NOMO-1 (cell line): ENCODE measurements at regions not wholly inside any gene's neighbourhood (a gene's known extent, or its start where the extent isn't known, plus 50 kb on each side); places are given as distances from the start of the nearest gene placed in this dataset.
"Not testable (repeated sequence)": the region's sequence is repeated elsewhere in the genome, so short reads cannot be mapped to it uniquely, and the experiment has no call there.

Experiments
- DNase-seq, 2 experiments: peaks; one replicate each; lab custom pipeline; 2025; ENCODE audit not compliant: unreplicated experiment in 2 of 2; lab: John Stamatoyannopoulos, UW

DNA sequence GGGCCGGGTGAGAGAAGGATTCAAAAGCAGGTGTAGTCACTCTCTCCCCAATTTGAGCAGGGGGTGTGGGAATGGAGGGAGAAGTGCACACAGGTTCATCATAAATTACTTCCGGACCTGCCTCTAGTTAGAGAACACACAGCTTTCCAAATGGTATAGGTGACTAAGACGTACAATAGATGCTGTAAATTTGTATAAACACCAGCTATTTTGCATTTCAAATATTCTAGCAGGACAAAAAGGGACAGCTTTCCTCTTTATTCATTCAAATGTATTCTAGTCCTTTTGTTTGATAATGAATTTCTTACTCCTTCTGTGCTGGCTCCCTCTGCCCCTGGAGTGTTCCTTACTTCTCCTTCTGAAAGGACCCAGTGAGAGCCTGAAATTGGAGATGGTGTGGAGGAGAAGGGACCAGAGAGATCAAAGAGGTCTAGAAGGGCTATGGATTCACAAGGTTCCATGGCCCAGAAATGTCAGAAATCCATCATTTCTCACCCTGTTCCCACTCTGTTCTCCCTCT, 53.2 kb upstream of the SH3BP4 start:
- no peak for DNase-seq

GRCh38 chr2:234888442-234888841, 63.4 kb upstream of the SH3BP4 start:
- not testable (repeated sequence) for DNase-seq

GRCh38 chr2:234887195-234887594, 64.6 kb upstream of the SH3BP4 start:
- no peak for DNase-seq

- no peak for DNase-seq
These were observed 65.9 kb upstream of the SH3BP4 start for GRCh38 chr2:234885886-234886285.

GRCh38 chr2:234885118-234885517, 66.7 kb upstream of the SH3BP4 start:
- DNase-seq: no peak

DNA sequence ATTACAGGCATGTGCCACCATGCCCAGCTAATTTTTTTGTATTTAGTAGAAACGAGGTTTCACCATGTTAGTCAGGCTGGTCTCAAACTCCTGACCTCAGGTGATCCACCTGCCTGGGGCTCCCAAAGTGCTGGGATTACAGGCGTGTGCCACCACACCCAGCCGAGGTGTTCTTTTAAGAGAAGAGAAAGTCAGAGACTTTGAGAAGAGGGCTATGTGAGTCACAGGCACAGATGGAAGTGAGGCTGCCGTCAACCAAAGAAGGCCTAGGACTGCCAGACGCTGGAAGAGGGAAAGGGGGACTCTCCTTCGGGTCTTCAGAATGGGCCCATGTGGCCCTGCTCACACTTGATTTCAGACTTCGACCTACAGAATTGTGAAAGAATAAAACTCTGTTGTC, 67.2 kb upstream of the SH3BP4 start:
- DNase-seq: no peak

- DNase-seq: peak; percentile 71 to 86
These were observed 70.2 kb upstream of the SH3BP4 start for GRCh38 chr2:234881413-234882241.

DNA sequence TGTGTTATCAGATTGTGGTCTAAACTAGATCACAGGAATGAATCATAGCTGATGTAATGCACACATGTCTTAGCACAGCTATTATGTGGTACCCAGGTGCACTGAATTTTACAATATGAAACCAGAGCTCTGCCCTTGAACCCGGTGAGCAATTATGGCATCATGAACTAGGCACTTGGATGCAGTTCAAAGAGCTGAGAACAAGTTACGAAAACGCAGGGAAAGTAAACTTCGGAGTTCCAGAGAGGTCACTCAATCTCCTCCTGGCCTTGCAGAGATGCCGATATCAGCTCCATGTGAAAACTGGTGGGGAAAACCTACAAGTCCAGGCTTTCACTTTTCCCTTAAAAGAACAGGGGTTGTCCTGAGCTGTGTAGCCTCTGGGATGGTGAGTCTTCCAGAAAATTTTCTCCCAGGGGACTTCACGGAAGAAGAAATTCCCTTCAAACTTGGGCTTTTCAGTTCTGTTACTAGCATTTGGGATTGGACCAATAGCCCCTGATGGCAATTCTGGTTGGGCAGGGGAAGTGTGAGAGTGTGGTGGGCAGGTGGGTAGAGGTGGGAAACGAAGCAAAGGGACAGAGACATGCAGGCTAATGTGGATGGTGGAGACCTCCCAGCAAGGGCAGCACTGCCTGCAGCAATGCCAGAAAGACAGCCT, 71.1 kb upstream of the SH3BP4 start:
- DNase-seq: no peak

DNA sequence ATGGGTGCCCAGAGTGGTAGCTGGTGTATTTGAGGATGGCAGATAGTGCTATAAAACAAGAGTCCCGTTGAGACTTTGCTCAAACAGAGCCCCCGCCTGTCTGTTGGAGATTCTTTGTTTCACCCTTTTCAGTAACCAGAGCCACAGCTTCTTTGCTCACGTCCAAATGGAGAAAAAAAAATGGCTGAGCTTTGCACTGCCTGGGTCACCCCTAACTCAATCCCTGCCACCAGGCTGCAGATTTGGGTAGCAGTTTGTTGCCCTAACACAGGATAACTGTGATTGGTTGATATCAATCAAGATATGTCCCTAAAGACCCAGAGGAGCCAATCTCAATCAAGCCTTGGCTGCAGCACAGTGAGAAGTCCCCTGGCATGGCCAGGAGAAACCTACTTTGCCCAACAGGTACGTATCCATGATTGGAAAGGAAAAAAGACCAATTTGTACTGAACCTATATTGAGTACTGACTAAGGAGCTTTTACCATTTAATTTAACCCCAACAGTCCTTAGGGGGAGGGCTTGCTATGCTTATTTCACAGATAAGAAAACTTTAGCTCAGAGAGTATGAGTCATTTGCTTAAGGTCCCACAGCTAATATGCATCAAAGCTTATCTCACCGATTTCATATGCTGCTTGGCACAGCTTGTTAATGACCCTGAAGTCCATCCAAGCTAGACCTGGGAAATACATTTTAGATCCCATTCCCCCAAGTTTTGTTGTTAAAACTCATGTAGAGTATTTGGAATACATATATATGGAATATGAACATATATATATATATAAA, 72.0 kb upstream of the SH3BP4 start:
- no peak for DNase-seq

DNA sequence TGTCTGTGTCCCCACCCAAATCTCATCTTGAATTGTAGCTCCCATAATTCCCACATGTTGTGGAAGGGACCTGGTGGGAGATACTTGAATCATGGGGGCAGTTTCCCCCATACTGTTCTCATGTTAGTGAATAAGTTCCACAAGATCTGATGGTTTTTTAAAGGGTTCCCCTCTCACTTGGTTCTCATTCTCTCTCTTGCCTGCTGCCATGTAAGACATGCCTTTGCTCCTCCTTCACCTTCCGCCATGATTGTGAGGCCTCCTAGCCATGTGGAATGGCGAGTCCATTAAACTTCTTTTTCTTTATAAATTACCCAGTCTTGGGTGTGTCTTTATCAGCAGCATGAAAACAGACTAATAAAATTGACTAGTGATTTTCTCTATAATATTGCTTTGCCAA, 75.2 kb upstream of the SH3BP4 start:
- DNase-seq: not testable (repeated sequence)

DNA sequence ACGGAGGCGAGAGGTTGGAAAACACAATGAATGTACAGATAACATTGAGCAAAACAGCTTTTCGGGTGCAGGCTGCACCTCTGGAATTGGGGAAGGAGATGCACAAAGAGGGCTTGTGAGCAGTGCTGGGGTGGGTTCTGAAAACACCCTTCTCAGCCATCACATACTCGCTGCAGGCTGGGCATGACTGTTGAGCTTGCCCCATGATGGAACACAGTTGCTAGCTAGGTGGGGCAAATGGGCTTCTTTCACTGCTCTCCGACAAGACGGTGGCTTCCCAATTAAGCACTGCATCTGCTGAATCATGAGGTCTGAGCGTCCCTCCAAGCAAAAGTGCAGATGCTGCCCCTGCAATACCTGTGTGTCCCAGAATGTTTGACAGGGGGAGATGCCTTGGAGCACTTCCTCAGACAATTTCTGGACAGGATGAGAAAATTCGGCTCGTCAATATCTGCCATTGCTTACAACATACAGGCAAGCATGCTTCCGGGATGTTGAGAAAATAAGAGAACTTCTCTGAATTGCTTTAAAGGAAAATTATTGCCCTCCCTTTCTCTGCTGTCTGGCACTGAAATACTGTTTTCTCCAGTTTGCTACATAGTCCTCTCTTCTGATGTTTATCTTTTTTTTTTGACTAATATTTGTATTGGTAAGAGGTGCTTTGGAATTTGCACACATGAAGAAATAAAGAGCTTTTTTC, 77.3 kb upstream of the SH3BP4 start:
- DNase-seq: peak in 1 of 2 experiments; percentile 21

GRCh38 chr2:234873828-234874173, 78.0 kb upstream of the SH3BP4 start:
- DNase-seq: no peak

DNA sequence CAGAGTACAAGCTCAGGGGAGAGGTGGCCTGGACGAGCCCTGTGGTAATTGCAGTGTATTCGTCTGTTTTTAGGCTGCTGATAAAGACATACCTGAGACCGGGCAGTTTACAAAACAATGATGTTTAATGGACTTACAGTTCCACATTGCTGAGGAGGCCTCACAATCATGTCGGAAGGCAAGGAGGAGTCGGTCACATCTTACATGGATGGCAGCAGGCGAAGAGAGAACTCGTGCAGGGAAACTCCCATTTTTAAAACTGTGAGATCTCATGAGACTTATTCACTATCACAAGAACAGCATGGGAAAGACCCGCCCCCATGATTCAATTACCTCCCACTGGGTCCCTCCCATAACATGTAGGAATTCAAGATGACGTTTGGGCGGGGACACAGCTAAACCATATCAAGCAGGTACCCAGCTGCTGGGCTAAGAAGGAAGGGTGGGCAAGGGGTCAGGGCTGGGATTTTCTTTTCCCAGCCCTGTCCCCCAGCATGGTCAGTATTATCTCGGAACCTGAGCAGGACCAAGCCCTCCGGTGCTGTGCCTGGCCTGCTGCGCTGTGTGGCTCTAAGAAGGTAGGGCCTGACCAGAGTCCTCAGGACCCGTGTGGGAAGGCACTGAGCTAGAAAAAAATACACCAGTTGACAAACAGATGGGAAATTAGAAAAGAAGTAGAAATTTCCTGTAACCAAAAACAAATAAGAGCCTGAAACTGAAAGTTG, 78.6 kb upstream of the SH3BP4 start:
- DNase-seq: no peak

DNA sequence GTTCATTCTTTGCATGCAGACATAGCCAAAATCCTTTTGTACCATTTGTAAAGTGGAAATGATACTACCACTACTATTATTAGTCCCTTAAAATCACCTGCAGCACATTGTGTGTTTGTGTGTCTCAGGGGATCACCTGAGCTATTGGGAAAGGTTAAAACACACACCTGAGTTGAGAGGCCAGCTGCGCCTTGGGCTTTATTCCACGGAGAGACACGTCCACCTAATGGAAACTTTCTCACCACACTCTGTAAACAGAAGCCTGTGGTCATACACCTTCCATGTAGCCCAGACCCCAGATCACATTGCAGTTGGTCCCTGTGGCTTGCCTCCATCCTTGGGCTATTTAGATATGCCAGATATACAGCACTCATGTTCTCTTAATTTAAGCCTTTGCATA, 81.8 kb upstream of the SH3BP4 start:
- no peak for DNase-seq

GRCh38 chr2:234869164-234869563, 82.7 kb upstream of the SH3BP4 start:
- DNase-seq: no peak

DNA sequence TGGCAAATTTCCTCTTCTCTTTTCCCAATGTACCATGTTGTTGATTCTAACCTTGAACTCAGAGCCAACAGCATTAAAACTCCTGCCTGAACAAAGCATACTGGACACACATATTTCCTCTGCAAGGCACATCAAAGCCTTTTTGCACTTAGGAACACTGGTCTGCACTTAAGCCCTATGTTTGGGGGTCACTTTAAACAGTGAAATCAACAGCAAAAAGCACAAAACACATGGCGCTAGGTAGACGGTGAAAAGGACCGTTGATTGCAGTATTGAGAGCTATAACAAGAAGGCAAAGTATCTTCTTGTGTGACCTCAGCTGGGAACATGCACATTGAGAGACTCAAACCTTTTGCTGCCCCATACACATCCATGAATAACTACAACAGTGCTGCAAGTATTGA, 83.9 kb upstream of the SH3BP4 start:
- DNase-seq: no peak

- DNase-seq: no peak
These were observed 86.2 kb upstream of the SH3BP4 start for GRCh38 chr2:234865586-234865985.

- DNase-seq: no peak
These were observed 86.8 kb upstream of the SH3BP4 start for GRCh38 chr2:234865040-234865439.

- DNase-seq: no peak
These were observed 87.3 kb upstream of the SH3BP4 start for GRCh38 chr2:234864506-234864905.
